DOHH2 (cell line): ENCODE measurements at regions not wholly inside any gene's neighbourhood (a gene's known extent, or its start where the extent isn't known, plus 50 kb on each side); places are given as distances from the start of the nearest gene placed in this dataset.

ENCODE experiments used
- EZH2phosphoT487 ChIP-seq: fragments of 200-600 bp; sonication (generic); IDR thresholded peaks from 2 replicates; pipeline ENCODE4 v1.6.1; 2017; ENCODE audit warnings: borderline replicate concordance, mild to moderate bottlenecking, antibody characterized with exemption, low read length, moderate library complexity, mixed read lengths
- TF ChIP-seq, protein P1 (sequence below): fragments of 200-600 bp; sonication (generic); IDR thresholded peaks from one replicate; pipeline ENCODE4 v1.5.1; 2014; ENCODE audit warnings: antibody characterized with exemption, mild to moderate bottlenecking, low read depth, low read length; ENCODE audit not compliant: poor library complexity, severe bottlenecking

DNA sequence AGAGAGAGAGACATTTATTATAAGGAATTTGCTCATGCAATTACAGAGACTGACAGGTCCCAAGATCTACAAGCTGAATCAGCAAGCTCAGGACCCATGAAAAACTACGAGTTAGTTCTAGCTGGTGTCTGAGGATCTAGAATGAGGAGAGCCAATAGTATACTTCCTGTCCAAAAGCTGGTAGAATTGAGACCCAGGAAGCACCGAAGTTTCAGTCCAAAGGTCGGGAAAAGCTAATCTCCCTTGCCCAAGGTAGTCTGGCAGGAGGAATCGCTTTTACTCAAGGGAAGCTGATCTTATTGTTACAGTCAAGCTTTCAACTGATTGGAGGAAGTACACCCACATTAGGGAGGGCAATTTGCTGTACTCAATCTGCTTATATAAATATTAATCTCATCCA is 389.6 kb downstream of the ADCYAP1 start:
- TF ChIP-seq, protein P1, sequence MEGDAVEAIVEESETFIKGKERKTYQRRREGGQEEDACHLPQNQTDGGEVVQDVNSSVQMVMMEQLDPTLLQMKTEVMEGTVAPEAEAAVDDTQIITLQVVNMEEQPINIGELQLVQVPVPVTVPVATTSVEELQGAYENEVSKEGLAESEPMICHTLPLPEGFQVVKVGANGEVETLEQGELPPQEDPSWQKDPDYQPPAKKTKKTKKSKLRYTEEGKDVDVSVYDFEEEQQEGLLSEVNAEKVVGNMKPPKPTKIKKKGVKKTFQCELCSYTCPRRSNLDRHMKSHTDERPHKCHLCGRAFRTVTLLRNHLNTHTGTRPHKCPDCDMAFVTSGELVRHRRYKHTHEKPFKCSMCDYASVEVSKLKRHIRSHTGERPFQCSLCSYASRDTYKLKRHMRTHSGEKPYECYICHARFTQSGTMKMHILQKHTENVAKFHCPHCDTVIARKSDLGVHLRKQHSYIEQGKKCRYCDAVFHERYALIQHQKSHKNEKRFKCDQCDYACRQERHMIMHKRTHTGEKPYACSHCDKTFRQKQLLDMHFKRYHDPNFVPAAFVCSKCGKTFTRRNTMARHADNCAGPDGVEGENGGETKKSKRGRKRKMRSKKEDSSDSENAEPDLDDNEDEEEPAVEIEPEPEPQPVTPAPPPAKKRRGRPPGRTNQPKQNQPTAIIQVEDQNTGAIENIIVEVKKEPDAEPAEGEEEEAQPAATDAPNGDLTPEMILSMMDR: no peak
- no peak for TF ChIP-seq EZH2phosphoT487
